HCT116 (cell line): ENCODE measurements at regions not wholly inside any gene's neighbourhood (a gene's known extent, or its start where the extent isn't known, plus 50 kb on each side); places are given as distances from the start of the nearest gene placed in this dataset.

Experiments
- ATAC-seq: fragments of 200-7000 bp; cut with Tn5 transposase; 2 replicates; pipeline ENCODE4 v1.9.1; 2020; ENCODE audit warnings: mild to moderate bottlenecking, moderate library complexity
- BruUV-seq: library from RNA; stranded (reverse); fragments of 400-500 nt; replicated peaks from 2 replicates; lab custom pipeline; 2021; lab: Mats Ljungman, UMichigan
- CTCF ChIA-PET: fragments of 300-600 bp; sonication (Branson Sonifier 250); formaldehyde crosslinking; loops from one replicate; lab custom pipeline; 2021; ENCODE audit warnings: antibody characterized with exemption; lab: Charles Lee
- POLR2A ChIA-PET: fragments of 300-600, 350-600 bp; sonication (Branson Sonifier 250); formaldehyde crosslinking; loops from one replicate; lab custom pipeline; 2021; ENCODE audit warnings: antibody characterized with exemption; lab: Charles Lee
- RAD21 ChIA-PET, 2 experiments: fragments of 300-600 bp; sonication (Branson Sonifier 250); formaldehyde crosslinking; loops; one replicate each; lab custom pipeline; 2023; ENCODE audit warnings: low total read pairs in 2 of 2; ENCODE audit not compliant: uncharacterized antibody in 2 of 2, unreplicated experiment in 2 of 2, low non-redundant PET in 1 of 2; lab: Charles Lee
- DNase-seq: peaks from one replicate; pipeline ENCODE4 v3.0.0-alpha.2; 2010; ENCODE audit warnings: low read depth, low spot score
- H2AFZ ChIP-seq: fragments of 200-600 bp; shearing (Covaris generic), sonication (generic); 2 replicates; pipeline ENCODE4 v1.6.1; 2017; ENCODE audit warnings: low read depth, mixed run types, mixed read lengths, antibody characterized with exemption, low read length; ENCODE audit not compliant: poor library complexity, severe bottlenecking
- H3K27ac ChIP-seq: 2 replicates; pipeline ENCODE4 v1.5.1; 2012; ENCODE audit warnings: low read depth, low read length
- H3K27me3 ChIP-seq: fragments of 200-600 bp; sonication (generic); 2 replicates; pipeline ENCODE4 v1.6.1; 2016; ENCODE audit warnings: mixed run types, low read length, mixed read lengths; ENCODE audit not compliant: insufficient read depth
- H3K36me3 ChIP-seq, 2 experiments: fragments of 200-500 bp in 1 of 2; fragments of 200-600 bp in 1 of 2; sonication (Bioruptor generic) in 1 of 2; sonication (generic) in 1 of 2; 2 replicates each; pipeline versions ENCODE4 v1.5.1 to v1.6.1; 2014 to 2016; ENCODE audit warnings: low read length in 2 of 2, inconsistent platforms in 1 of 2, mixed read lengths in 1 of 2, mixed run types in 1 of 2; ENCODE audit not compliant: insufficient read depth in 2 of 2, control insufficient read depth in 1 of 2
- H3K4me1 ChIP-seq, 2 experiments: fragments of 200-600 bp in 1 of 2; sonication (generic) in 1 of 2; 2 replicates each; pipeline versions ENCODE4 v1.5.1 to v1.6.1; 2012 to 2017; ENCODE audit warnings: low read length in 2 of 2, inconsistent platforms in 1 of 2, mild to moderate bottlenecking in 1 of 2, mixed read lengths in 1 of 2, mixed run types in 1 of 2, moderate library complexity in 1 of 2; ENCODE audit not compliant: insufficient read depth in 2 of 2, control insufficient read depth in 1 of 2
- H3K4me2 ChIP-seq: fragments of 200-600 bp; sonication (generic); 2 replicates; pipeline ENCODE4 v1.6.1; 2017; ENCODE audit warnings: mixed run types, low read length, mixed read lengths
- H3K4me3 ChIP-seq, 2 experiments: fragments of 200-600 bp in 1 of 2; sonication (generic) in 1 of 2; replicated peaks in 1 of 2; 2 replicates each; pipeline ENCODE4 v1.5.1; 2011 to 2016; ENCODE audit warnings: low read length in 2 of 2, control low read depth in 1 of 2, low read depth in 1 of 2, mild to moderate bottlenecking in 1 of 2, mixed read lengths in 1 of 2, mixed run types in 1 of 2
- H3K79me2 ChIP-seq: fragments of 200-600 bp; sonication (generic); 2 replicates; pipeline ENCODE4 v1.6.1; 2017; ENCODE audit warnings: mild to moderate bottlenecking, mixed run types, low read length, moderate library complexity, mixed read lengths; ENCODE audit not compliant: insufficient read depth
- H3K9ac ChIP-seq: fragments of 200-600 bp; sonication (generic); 2 replicates; pipeline ENCODE4 v1.6.1; 2016; ENCODE audit warnings: low read length, mixed read lengths
- H3K9me2 ChIP-seq: fragments of 200-600 bp; sonication (generic), shearing (Covaris generic); 2 replicates; pipeline ENCODE4 v1.6.1; 2017; ENCODE audit warnings: mixed run types, mild to moderate bottlenecking, moderate library complexity; ENCODE audit not compliant: insufficient read depth
- H3K9me3 ChIP-seq, 2 experiments: fragments of 200-500 bp in 1 of 2; fragments of 200-600 bp in 1 of 2; sonication (Bioruptor generic) in 1 of 2; sonication (generic) in 1 of 2; 2 replicates each; pipeline ENCODE4 v1.6.1; 2014 to 2017; ENCODE audit warnings: low read length in 2 of 2, mixed read lengths in 2 of 2, inconsistent platforms in 1 of 2, low read depth in 1 of 2, mild to moderate bottlenecking in 1 of 2, mixed run types in 1 of 2, moderate library complexity in 1 of 2; ENCODE audit not compliant: control insufficient read depth in 1 of 2, insufficient read depth in 1 of 2
- H4K20me1 ChIP-seq: fragments of 200-600 bp; sonication (generic), shearing (Covaris generic); 2 replicates; pipeline ENCODE4 v1.6.1; 2017; ENCODE audit warnings: mixed run types, mild to moderate bottlenecking, moderate library complexity; ENCODE audit not compliant: insufficient read depth
- ATF3 ChIP-seq: IDR thresholded peaks from 2 replicates; pipeline ENCODE4 v1.6.1; 2012
- CEBPB ChIP-seq: IDR thresholded peaks from 2 replicates; pipeline ENCODE4 v1.6.1; 2012; ENCODE audit warnings: low read depth
- EGR1 ChIP-seq: IDR thresholded peaks from 2 replicates; pipeline ENCODE4 v1.6.1; 2012; ENCODE audit warnings: low read depth
- FOSL1 ChIP-seq: IDR thresholded peaks from 2 replicates; pipeline ENCODE4 v1.6.1; 2012; ENCODE audit warnings: low read depth
- JUND ChIP-seq: IDR thresholded peaks from 2 replicates; pipeline ENCODE4 v1.6.1; 2012
- MAX ChIP-seq: IDR thresholded peaks from 2 replicates; pipeline ENCODE4 v1.6.1; 2012
- RAD21 ChIP-seq: IDR thresholded peaks from 2 replicates; pipeline ENCODE4 v1.6.1; 2012; ENCODE audit warnings: low read depth, mild to moderate bottlenecking
- REST ChIP-seq: IDR thresholded peaks from 2 replicates; pipeline ENCODE4 v1.6.1; 2012; ENCODE audit warnings: low read depth
- SIN3A ChIP-seq: IDR thresholded peaks from 2 replicates; pipeline ENCODE4 v1.6.1; 2012; ENCODE audit warnings: low read depth
- SP1 ChIP-seq: IDR thresholded peaks from 2 replicates; pipeline ENCODE4 v1.6.1; 2012; ENCODE audit warnings: low read depth
- SRF ChIP-seq: IDR thresholded peaks from 2 replicates; pipeline ENCODE4 v1.6.1; 2012; ENCODE audit warnings: low read depth
- TCF7L2 ChIP-seq: IDR thresholded peaks from 2 replicates; pipeline ENCODE4 v1.7.0; 2011; ENCODE audit warnings: borderline replicate concordance, inconsistent platforms; ENCODE audit not compliant: insufficient read depth, insufficient read length; ENCODE audit errors: extremely low read depth
- YY1 ChIP-seq: IDR thresholded peaks from 2 replicates; pipeline ENCODE4 v1.6.1; 2011; ENCODE audit warnings: low read length, low read depth, moderate library complexity, mild to moderate bottlenecking; ENCODE audit not compliant: insufficient replicate concordance; ENCODE audit errors: extremely low read depth
- ZBTB33 ChIP-seq: IDR thresholded peaks from 2 replicates; pipeline ENCODE4 v1.6.1; 2011; ENCODE audit warnings: mild to moderate bottlenecking, low read length, moderate library complexity; ENCODE audit not compliant: insufficient replicate concordance; ENCODE audit errors: extremely low read depth
- ZFX ChIP-seq: fragments of 450-650 bp; IDR thresholded peaks from 2 replicates; pipeline ENCODE4 v1.6.1; 2017
- ZNF274 ChIP-seq: fragments of 200-500 bp; sonication (Bioruptor generic); IDR thresholded peaks from 2 replicates; pipeline ENCODE4 v1.6.1; 2014; ENCODE audit warnings: mild to moderate bottlenecking, low read depth, low read length, inconsistent platforms
- intact Hi-C: fragments of 100-400 bp; cut with micrococcal nuclease; formaldehyde crosslinking; loops from 2 replicates; pipeline ENCODE4 v1.10.0; 2022
- TF ChIP-seq, protein P1 (sequence below), 3 experiments: fragments of 200-600 bp in 1 of 3; sonication (generic) in 1 of 3; IDR thresholded peaks in 2 of 3; conservative IDR thresholded peaks in 1 of 3; 2 replicates each; pipeline ENCODE4 v1.5.1; 2012 to 2017; ENCODE audit warnings: low read depth in 2 of 3, low read length in 2 of 3, antibody characterized with exemption in 1 of 3, borderline replicate concordance in 1 of 3, control low read depth in 1 of 3, mild to moderate bottlenecking in 1 of 3, mixed read lengths in 1 of 3, mixed run types in 1 of 3, moderate library complexity in 1 of 3; ENCODE audit not compliant: insufficient read depth in 1 of 3

- ATAC-seq (no peak), DNase-seq (no peak)
- Histone ChIP-seq H3K4me1 (no peaks in the 10 kb centered on the region), H3K27ac (no peak overlapping the region), H3K36me3 (no peaks in the 10 kb centered on the region), H3K4me3 (no peak overlapping the region), H3K4me2 (no peak overlapping the region), H3K79me2 (no peaks in the 10 kb centered on the region), H3K9me2 (no peaks in the 10 kb centered on the region), H4K20me1 (no peaks in the 10 kb centered on the region), H3K9me3 (peaks cover 0 to 6% of the 10 kb centered on the region in 2 experiments; a peak in 1 of 4 replicates), H2AFZ (no peak overlapping the region), H3K27me3 (no peaks in the 10 kb centered on the region), H3K9ac (no peak overlapping the region)
- intact Hi-C loops: loop anchor here (5.0 kb wide), 1 partner anchor 449 kb away; no protein-coding TSS in a partner anchor
- CTCF ChIA-PET: no interaction called here
- POLR2A ChIA-PET: no interaction called here
- TF ChIP-seq REST (no peak), RAD21 (no peak), YY1 (no peak), EGR1 (no peak), JUND (no peak), ATF3 (no peak), ZBTB33 (no peak), ZFX (no peak), SRF (no peak), SP1 (no peak), FOSL1 (no peak), SIN3A (no peak), MAX (no peak), CEBPB (no peak), TCF7L2 (no peak), ZNF274 (no peak)
- TF ChIP-seq, protein P1, sequence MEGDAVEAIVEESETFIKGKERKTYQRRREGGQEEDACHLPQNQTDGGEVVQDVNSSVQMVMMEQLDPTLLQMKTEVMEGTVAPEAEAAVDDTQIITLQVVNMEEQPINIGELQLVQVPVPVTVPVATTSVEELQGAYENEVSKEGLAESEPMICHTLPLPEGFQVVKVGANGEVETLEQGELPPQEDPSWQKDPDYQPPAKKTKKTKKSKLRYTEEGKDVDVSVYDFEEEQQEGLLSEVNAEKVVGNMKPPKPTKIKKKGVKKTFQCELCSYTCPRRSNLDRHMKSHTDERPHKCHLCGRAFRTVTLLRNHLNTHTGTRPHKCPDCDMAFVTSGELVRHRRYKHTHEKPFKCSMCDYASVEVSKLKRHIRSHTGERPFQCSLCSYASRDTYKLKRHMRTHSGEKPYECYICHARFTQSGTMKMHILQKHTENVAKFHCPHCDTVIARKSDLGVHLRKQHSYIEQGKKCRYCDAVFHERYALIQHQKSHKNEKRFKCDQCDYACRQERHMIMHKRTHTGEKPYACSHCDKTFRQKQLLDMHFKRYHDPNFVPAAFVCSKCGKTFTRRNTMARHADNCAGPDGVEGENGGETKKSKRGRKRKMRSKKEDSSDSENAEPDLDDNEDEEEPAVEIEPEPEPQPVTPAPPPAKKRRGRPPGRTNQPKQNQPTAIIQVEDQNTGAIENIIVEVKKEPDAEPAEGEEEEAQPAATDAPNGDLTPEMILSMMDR (IDR thresholded peaks at IDR 0.05 in 2 of 3, conservative IDR thresholded peaks at IDR 0.05 in 1 of 3; ENCODE audit: borderline replicate concordance in 1 of 3, insufficient read depth in 1 of 3, low read depth in 2 of 3, low read length in 2 of 3): no peak
- no TSS peak for BruUV-seq
- RAD21 ChIA-PET: no interaction called here
These were observed 91.9 kb downstream of the URB2 start for GRCh38 chr1:229717786-229718576.
